ENCODE measurements at regions not wholly inside any gene's neighbourhood (a gene's known extent, or its start where the extent isn't known, plus 50 kb on each side); places are given as distances from the start of the nearest gene placed in this dataset.

DNA sequence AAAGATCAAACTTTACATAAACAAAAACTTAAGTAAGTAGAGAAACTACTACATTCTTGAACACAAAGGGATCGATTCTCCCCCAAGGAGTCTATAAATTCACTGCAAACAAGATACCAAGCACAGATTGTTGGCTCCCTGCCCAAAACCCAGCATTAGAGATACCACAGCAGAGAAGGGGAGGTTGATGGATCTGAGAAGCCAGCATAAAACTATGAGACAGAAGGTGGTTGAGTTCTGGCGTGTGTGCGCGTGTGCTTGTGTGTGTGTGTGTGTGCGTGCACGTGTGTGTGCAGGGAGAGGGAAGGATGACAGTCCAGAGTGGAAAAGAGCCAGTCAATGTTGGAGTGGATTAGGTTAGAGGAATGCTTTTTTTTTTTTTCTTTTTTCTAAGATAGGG is 143.2 kb upstream of the PRR20G start:
- Histone ChIP-seq H2BK5ac (ENCODE audit: low read length) (no peak overlapping the region), H3K36me3 (replicated peaks in 1 of 2; ENCODE audit: control insufficient read depth in 2 of 2, insufficient read depth in 2 of 2, low read length in 2 of 2) (no peaks in the 10 kb centered on the region), H3K4ac (ENCODE audit: low read length) (no peak overlapping the region), H3K27me3 (ENCODE audit: control insufficient read depth in 3 of 3, insufficient read depth in 3 of 3, low read depth in 1 of 3, low read length in 3 of 3) (no peaks in the 10 kb centered on the region), H3K14ac (ENCODE audit: low read length) (no peak overlapping the region), H3K4me2 (ENCODE audit: insufficient read depth, low read length, poor library complexity, severe bottlenecking) (no peak overlapping the region), H2AK5ac (ENCODE audit: low read depth, low read length) (no peak overlapping the region), H3K4me3 (ENCODE audit: low read length in 2 of 2) (no peak overlapping the region), H3K4me1 (ENCODE audit: control insufficient read depth in 2 of 2, insufficient read depth in 1 of 2, low read depth in 1 of 2, low read length in 2 of 2) (peaks cover 13 to 34% of the 10 kb centered on the region in 2 donors), H3K79me1 (ENCODE audit: low read depth, low read length) (no peaks in the 10 kb centered on the region), H3K9me3 (replicated peaks in 1 of 2; ENCODE audit: control insufficient read depth in 2 of 2, insufficient read depth in 1 of 2, low read depth in 1 of 2, low read length in 2 of 2) (no peaks in the 10 kb centered on the region), H3K23ac (ENCODE audit: low read depth, low read length, poor library complexity) (no peak overlapping the region), H2AFZ (ENCODE audit: low read length) (peak overlapping the region; percentile 53), H2BK120ac (ENCODE audit: low read depth, low read length) (no peak overlapping the region), H3K27ac (replicated peaks; ENCODE audit: low read length) (no peak overlapping the region), H4K91ac (ENCODE audit: low read depth, low read length, poor library complexity) (no peak overlapping the region), H3K18ac (ENCODE audit: low read length) (no peak overlapping the region), H2BK15ac (ENCODE audit: low read length) (no peak overlapping the region), H3K9ac (ENCODE audit: low read depth, low read length, poor library complexity) (no peak overlapping the region), H2BK12ac (ENCODE audit: low read length) (no peak overlapping the region), H4K8ac (ENCODE audit: low read depth, low read length) (no peak overlapping the region)
- whole genome bisulfite sequencing, 2 donors (ENCODE audit: extremely low coverage in 2 of 2, insufficient read length in 2 of 2, insufficient replicate concordance in 1 of 2) = no CpG with 5 or more reads among the region's 6 CpGs
- no peak for DNase-seq (ENCODE audit: low spot score)

DNA sequence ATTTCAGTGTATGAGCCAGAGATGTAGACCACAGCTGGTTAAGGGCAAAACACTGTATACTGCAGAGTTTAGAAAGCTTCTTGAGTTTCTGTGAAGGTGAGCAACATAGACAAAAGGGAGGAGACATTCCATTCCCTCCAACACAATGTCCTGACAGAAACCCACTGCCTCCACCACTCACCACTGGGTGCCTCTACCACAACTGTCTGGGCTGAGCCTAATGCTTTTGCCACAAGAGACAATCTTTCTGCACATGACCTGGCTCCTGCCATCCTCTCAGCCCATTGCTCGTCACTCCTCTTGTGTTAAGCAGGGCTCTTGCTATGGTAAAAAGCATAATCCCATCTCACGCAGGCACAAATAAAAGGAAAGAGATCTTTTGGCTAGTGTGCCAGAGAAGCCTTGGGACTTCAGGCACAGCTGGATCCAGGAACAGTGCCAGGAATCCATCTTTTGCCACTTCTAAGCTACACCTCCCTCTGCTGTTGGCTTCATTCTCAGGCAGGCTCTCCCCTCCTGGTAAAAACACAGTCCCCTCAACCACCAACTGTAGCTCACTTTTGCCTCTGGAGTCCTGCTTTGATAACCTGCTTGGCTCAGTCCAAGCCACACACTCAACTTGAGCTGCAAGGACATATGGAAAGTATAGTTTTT is 140.6 kb upstream of the PRR20G start:
- H3K36me3 ChIP-seq (replicated peaks in 1 of 2; ENCODE audit: control insufficient read depth in 2 of 2, insufficient read depth in 2 of 2, low read length in 2 of 2) = no peaks in the 10 kb centered on the region
- peak overlapping the region; percentile 83 for H2AK5ac ChIP-seq (ENCODE audit: low read depth, low read length)
- no peak overlapping the region for H4K8ac ChIP-seq (ENCODE audit: low read depth, low read length)
- H3K18ac ChIP-seq (ENCODE audit: low read length) = peak overlapping the region; percentile 66
- no peaks in the 10 kb centered on the region for H3K79me1 ChIP-seq (ENCODE audit: low read depth, low read length)
- no peak overlapping the region for H2BK12ac ChIP-seq (ENCODE audit: low read length)
- DNase-seq (ENCODE audit: low spot score) = no peak
- H3K4me3 ChIP-seq (ENCODE audit: low read length in 2 of 2) = no peak overlapping the region
- no peak overlapping the region for H3K4ac ChIP-seq (ENCODE audit: low read length)
- no peak overlapping the region for H2AFZ ChIP-seq (ENCODE audit: low read length)
- no peak overlapping the region for H2BK15ac ChIP-seq (ENCODE audit: low read length)
- H4K91ac ChIP-seq (ENCODE audit: low read depth, low read length, poor library complexity) = no peak overlapping the region
- WGBS, 2 donors (ENCODE audit: extremely low coverage in 2 of 2, insufficient read length in 2 of 2, insufficient replicate concordance in 1 of 2) = no CpG with 5 or more reads among the region's 2 CpGs
- no peak overlapping the region for H3K9ac ChIP-seq (ENCODE audit: low read depth, low read length, poor library complexity)
- no peak overlapping the region for H3K23ac ChIP-seq (ENCODE audit: low read depth, low read length, poor library complexity)
- H3K4me1 ChIP-seq (ENCODE audit: control insufficient read depth in 2 of 2, insufficient read depth in 1 of 2, low read depth in 1 of 2, low read length in 2 of 2) = peaks cover 32 to 60% of the 10 kb centered on the region in 2 donors
- no peak overlapping the region for H3K14ac ChIP-seq (ENCODE audit: low read length)
- peak overlapping the region; percentile 4 for H2BK120ac ChIP-seq (ENCODE audit: low read depth, low read length)
- H2BK5ac ChIP-seq (ENCODE audit: low read length) = no peak overlapping the region
- H3K4me2 ChIP-seq (ENCODE audit: insufficient read depth, low read length, poor library complexity, severe bottlenecking) = no peak overlapping the region
- no peaks in the 10 kb centered on the region for H3K27me3 ChIP-seq (ENCODE audit: control insufficient read depth in 3 of 3, insufficient read depth in 3 of 3, low read depth in 1 of 3, low read length in 3 of 3)
- H3K27ac ChIP-seq (replicated peaks; ENCODE audit: low read length) = no peak overlapping the region
- no peaks in the 10 kb centered on the region for H3K9me3 ChIP-seq (replicated peaks in 1 of 2; ENCODE audit: control insufficient read depth in 2 of 2, insufficient read depth in 1 of 2, low read depth in 1 of 2, low read length in 2 of 2)

DNA sequence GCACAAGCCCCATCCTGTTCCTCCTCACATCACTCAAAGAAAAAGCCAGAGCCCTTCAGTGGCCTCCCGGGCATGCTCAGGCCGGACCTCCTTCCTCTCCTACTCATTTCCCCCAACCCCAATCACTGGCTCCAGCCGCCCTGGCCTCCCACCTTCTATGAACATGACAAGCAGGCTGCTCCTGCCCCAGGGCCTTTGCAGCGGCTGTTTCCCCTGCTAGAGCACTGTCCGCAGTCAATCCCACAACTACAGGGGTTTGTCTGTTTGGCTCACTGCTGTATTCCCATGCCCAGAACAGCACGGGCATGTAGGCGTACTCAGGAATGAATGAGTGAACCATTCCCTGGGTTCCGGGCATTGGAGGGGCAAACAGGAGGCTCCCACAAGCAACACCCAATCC is 139.8 kb upstream of the PRR20G start:
- H3K4me2 ChIP-seq (ENCODE audit: insufficient read depth, low read length, poor library complexity, severe bottlenecking) = no peak overlapping the region
- peak overlapping the region; percentile 49 for H2BK5ac ChIP-seq (ENCODE audit: low read length)
- peak overlapping the region; percentile 3 for H2BK15ac ChIP-seq (ENCODE audit: low read length)
- no peak overlapping the region for H3K23ac ChIP-seq (ENCODE audit: low read depth, low read length, poor library complexity)
- peak overlapping the region; percentile 74 for H3K27ac ChIP-seq (replicated peaks; ENCODE audit: low read length)
- no peak for DNase-seq (ENCODE audit: low spot score)
- H3K9ac ChIP-seq (ENCODE audit: low read depth, low read length, poor library complexity) = no peak overlapping the region
- no peak overlapping the region for H4K8ac ChIP-seq (ENCODE audit: low read depth, low read length)
- no peak overlapping the region for H2BK12ac ChIP-seq (ENCODE audit: low read length)
- peaks cover 35 to 67% of the 10 kb centered on the region in 2 donors for H3K4me1 ChIP-seq (ENCODE audit: control insufficient read depth in 2 of 2, insufficient read depth in 1 of 2, low read depth in 1 of 2, low read length in 2 of 2)
- peak overlapping the region; percentile 29 for H2BK120ac ChIP-seq (ENCODE audit: low read depth, low read length)
- peak overlapping the region; percentile 49 for H2AK5ac ChIP-seq (ENCODE audit: low read depth, low read length)
- no CpG with 5 or more reads among the region's 8 CpGs for WGBS, 2 donors (ENCODE audit: extremely low coverage in 2 of 2, insufficient read length in 2 of 2, insufficient replicate concordance in 1 of 2)
- no peak overlapping the region for H3K4ac ChIP-seq (ENCODE audit: low read length)
- no peaks in the 10 kb centered on the region for H3K36me3 ChIP-seq (replicated peaks in 1 of 2; ENCODE audit: control insufficient read depth in 2 of 2, insufficient read depth in 2 of 2, low read length in 2 of 2)
- H4K91ac ChIP-seq (ENCODE audit: low read depth, low read length, poor library complexity) = no peak overlapping the region
- no peaks in the 10 kb centered on the region for H3K9me3 ChIP-seq (replicated peaks in 1 of 2; ENCODE audit: control insufficient read depth in 2 of 2, insufficient read depth in 1 of 2, low read depth in 1 of 2, low read length in 2 of 2)
- peak overlapping the region; percentile 34 for H2AFZ ChIP-seq (ENCODE audit: low read length)
- H3K18ac ChIP-seq (ENCODE audit: low read length) = peak overlapping the region; percentile 61
- H3K4me3 ChIP-seq (ENCODE audit: low read length in 2 of 2) = no peak overlapping the region
- H3K79me1 ChIP-seq (ENCODE audit: low read depth, low read length) = no peaks in the 10 kb centered on the region
- no peak overlapping the region for H3K14ac ChIP-seq (ENCODE audit: low read length)
- H3K27me3 ChIP-seq (ENCODE audit: control insufficient read depth in 3 of 3, insufficient read depth in 3 of 3, low read depth in 1 of 3, low read length in 3 of 3) = no peaks in the 10 kb centered on the region

DNA sequence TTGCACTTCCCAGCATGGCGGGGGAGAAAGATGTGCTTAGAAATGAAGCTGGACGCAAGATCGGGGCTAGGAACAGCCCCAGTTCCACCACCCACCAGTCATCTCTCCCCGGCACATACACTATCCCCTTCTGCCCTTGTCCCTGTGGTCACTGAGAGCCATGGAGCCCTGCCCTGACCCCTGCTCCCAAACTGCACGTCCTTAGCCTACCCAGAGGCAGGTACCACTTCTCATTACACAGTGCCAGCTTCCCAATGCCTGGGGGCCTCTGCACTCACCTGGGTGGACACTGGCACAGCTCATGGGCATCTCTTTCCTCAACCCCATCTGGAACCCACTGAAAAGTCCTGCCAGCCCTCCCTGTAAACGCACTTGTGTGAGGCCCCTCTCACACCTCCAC is 139.3 kb upstream of the PRR20G start:
- Histone ChIP-seq H2BK120ac (ENCODE audit: low read depth, low read length) (no peak overlapping the region), H3K27ac (replicated peaks; ENCODE audit: low read length) (peak overlapping the region; percentile 74), H3K9me3 (replicated peaks in 1 of 2; ENCODE audit: control insufficient read depth in 2 of 2, insufficient read depth in 1 of 2, low read depth in 1 of 2, low read length in 2 of 2) (no peaks in the 10 kb centered on the region), H3K14ac (ENCODE audit: low read length) (no peak overlapping the region), H3K79me1 (ENCODE audit: low read depth, low read length) (no peaks in the 10 kb centered on the region), H2BK5ac (ENCODE audit: low read length) (peak overlapping the region; percentile 49), H4K91ac (ENCODE audit: low read depth, low read length, poor library complexity) (no peak overlapping the region), H2AK5ac (ENCODE audit: low read depth, low read length) (peak overlapping the region; percentile 49), H3K27me3 (ENCODE audit: control insufficient read depth in 3 of 3, insufficient read depth in 3 of 3, low read depth in 1 of 3, low read length in 3 of 3) (no peaks in the 10 kb centered on the region), H3K4me3 (ENCODE audit: low read length in 2 of 2) (peak overlapping the region in 1 of 2 donors; percentile 5), H3K23ac (ENCODE audit: low read depth, low read length, poor library complexity) (no peak overlapping the region), H3K4me1 (ENCODE audit: control insufficient read depth in 2 of 2, insufficient read depth in 1 of 2, low read depth in 1 of 2, low read length in 2 of 2) (peaks cover 39 to 72% of the 10 kb centered on the region in 2 donors), H3K9ac (ENCODE audit: low read depth, low read length, poor library complexity) (no peak overlapping the region), H3K18ac (ENCODE audit: low read length) (peak overlapping the region; percentile 31), H4K8ac (ENCODE audit: low read depth, low read length) (no peak overlapping the region), H3K4ac (ENCODE audit: low read length) (no peak overlapping the region), H3K36me3 (replicated peaks in 1 of 2; ENCODE audit: control insufficient read depth in 2 of 2, insufficient read depth in 2 of 2, low read length in 2 of 2) (no peaks in the 10 kb centered on the region), H3K4me2 (ENCODE audit: insufficient read depth, low read length, poor library complexity, severe bottlenecking) (no peak overlapping the region), H2BK15ac (ENCODE audit: low read length) (peak overlapping the region; percentile 3), H2BK12ac (ENCODE audit: low read length) (no peak overlapping the region), H2AFZ (ENCODE audit: low read length) (peak overlapping the region; percentile 34)
- no peak for DNase-seq (ENCODE audit: low spot score)
- WGBS, 2 donors (ENCODE audit: extremely low coverage in 2 of 2, insufficient read length in 2 of 2, insufficient replicate concordance in 1 of 2) = no CpG with 5 or more reads among the region's 6 CpGs

All from neuronal stem cell (in vitro differentiated cells).